ENCODE measurements at regions not wholly inside any gene's neighbourhood (a gene's known extent, or its start where the extent isn't known, plus 50 kb on each side); places are given as distances from the start of the nearest gene placed in this dataset.

DNA sequence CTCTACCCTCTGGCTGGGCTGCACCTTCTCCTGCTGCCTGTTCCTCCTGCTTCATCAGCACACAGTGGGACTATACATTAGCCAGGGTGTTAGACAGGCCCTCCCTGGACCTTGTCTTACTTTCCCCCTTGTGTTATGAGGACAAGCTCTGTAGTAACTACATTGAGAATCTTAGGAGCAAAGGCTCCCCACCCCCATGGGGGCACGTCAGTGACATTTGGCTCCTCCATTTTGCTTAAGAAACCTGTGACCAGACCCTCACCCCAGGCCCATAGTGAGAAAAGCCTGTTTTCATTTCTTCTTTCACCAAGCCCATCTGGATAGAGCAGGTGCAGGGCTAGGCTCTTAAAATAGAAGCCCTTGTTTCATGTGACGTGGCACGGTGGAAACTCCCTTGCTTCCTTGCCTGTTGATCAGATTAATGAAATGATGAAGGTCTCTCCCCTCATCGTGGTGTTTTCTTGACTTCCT lies 146.7 kb downstream of the RPIA start:
- no peak for DNase-seq (ENCODE audit: insufficient read length, low spot score, missing footprints)
- TF ChIP-seq, protein P1, sequence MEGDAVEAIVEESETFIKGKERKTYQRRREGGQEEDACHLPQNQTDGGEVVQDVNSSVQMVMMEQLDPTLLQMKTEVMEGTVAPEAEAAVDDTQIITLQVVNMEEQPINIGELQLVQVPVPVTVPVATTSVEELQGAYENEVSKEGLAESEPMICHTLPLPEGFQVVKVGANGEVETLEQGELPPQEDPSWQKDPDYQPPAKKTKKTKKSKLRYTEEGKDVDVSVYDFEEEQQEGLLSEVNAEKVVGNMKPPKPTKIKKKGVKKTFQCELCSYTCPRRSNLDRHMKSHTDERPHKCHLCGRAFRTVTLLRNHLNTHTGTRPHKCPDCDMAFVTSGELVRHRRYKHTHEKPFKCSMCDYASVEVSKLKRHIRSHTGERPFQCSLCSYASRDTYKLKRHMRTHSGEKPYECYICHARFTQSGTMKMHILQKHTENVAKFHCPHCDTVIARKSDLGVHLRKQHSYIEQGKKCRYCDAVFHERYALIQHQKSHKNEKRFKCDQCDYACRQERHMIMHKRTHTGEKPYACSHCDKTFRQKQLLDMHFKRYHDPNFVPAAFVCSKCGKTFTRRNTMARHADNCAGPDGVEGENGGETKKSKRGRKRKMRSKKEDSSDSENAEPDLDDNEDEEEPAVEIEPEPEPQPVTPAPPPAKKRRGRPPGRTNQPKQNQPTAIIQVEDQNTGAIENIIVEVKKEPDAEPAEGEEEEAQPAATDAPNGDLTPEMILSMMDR (IDR thresholded peaks at IDR 0.05; ENCODE audit: extremely low read depth, low read depth, low read length) = no peak

DNA sequence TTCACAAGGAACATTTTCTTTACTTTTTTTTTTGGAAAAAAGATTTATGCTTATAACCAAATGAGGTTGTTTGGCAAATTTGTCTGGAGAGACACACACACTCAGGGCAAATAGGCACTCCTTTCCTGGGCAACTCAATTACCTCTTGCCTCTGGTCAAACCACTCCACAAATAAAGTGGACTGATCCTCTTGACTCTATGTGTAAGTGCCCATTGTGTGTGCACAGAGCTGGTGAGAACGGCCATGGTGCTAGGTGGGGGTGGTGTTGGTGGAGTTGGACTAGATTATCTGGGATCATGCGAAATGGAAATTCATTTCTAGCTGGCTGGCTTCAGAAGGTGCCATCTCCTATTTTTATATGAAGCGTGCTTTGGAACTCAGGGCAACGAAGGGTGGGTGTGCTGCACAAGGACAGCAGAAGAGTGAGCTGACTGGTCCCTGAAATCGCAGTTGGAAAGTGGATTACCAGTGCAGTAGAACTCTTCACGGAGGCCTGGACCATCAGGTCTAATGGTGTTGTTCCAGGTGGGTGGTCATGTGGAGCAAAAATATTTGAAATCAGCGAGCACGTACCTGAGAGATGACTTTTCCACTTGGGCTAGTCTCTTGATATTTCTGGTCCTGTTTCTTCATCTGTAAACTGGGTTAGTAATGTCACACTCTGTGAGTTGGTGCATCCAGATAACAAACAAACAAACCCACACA lies 149.9 kb downstream of the RPIA start:
- TF ChIP-seq, protein P1 (IDR thresholded peaks at IDR 0.05; ENCODE audit: extremely low read depth, low read depth, low read length) = no peak
- no peak overlapping the region for H3K4me2 ChIP-seq (ENCODE audit: insufficient read depth, low read length)

More for the DNA sequence above, 146.7 kb downstream of the RPIA start:
- H3K4me3 ChIP-seq (ENCODE audit: insufficient read depth, low read length) = no peak overlapping the region
- H4K20me1 ChIP-seq (ENCODE audit: insufficient read depth, low read length) = no peaks in the 10 kb centered on the region
- H3K36me3 ChIP-seq (ENCODE audit: insufficient read depth, low read length) = no peaks in the 10 kb centered on the region
- no peaks in the 10 kb centered on the region for H3K4me1 ChIP-seq (ENCODE audit: insufficient read depth, low read length)
- H2AFZ ChIP-seq (ENCODE audit: low read length) = no peak overlapping the region
- H3K4me2 ChIP-seq (ENCODE audit: insufficient read depth, low read length) = no peak overlapping the region
- H3K9me3 ChIP-seq (ENCODE audit: low read depth, low read length) = no peaks in the 10 kb centered on the region
- H3K27me3 ChIP-seq (ENCODE audit: insufficient read depth, low read length) = no peaks in the 10 kb centered on the region
- no peaks in the 10 kb centered on the region for H3K79me2 ChIP-seq (ENCODE audit: insufficient read depth, low read length)
- no peak overlapping the region for H3K27ac ChIP-seq (ENCODE audit: low read depth, low read length)

DNA sequence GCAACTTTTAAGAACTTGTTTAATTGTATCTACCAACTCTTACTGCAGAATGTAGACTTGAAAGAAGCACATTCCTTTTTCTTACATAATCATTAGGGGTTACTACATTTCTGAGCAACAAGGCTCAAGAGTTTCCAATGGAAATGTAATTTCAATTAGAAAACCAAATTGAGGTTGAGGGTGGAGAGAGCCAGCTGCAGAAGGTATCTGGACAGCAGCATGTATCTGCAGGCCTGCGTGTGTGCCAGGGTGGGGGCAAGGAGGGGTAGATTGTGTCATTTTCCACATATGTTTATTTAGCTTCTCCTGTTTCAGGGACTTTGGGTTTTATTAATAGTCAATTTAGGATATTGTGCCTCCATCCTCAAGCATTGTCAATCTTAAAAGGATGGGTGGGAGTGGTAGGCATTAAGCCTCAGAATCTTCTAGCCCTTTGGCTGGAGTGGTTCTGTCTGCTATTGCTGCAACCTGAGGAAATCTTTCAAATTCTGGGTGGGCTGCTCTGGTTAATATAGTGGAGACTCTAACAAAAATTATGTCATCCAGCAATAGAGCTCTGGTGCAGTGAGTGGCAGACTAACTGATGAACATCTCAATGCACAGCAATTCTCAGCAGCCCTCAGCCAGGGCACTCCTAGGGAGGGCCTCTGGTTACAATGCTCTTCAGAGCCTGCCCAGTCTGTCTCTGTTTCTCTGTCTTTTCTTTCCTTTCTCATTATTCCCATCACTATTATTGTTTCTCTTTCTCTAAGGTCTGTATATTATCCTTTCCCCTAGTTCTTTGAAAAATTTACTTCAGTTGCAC lies 151.4 kb downstream of the RPIA start:
- no peaks in the 10 kb centered on the region for H3K9me3 ChIP-seq (ENCODE audit: low read depth, low read length)
- H3K4me1 ChIP-seq (ENCODE audit: insufficient read depth, low read length) = no peaks in the 10 kb centered on the region
- H3K79me2 ChIP-seq (ENCODE audit: insufficient read depth, low read length) = no peaks in the 10 kb centered on the region
- no peak overlapping the region for H3K4me2 ChIP-seq (ENCODE audit: insufficient read depth, low read length)
- H3K27me3 ChIP-seq (ENCODE audit: insufficient read depth, low read length) = no peaks in the 10 kb centered on the region
- no peaks in the 10 kb centered on the region for H4K20me1 ChIP-seq (ENCODE audit: insufficient read depth, low read length)
- no peak for DNase-seq (ENCODE audit: insufficient read length, low spot score, missing footprints)
- H3K27ac ChIP-seq (ENCODE audit: low read depth, low read length) = no peak overlapping the region
- no peaks in the 10 kb centered on the region for H3K36me3 ChIP-seq (ENCODE audit: insufficient read depth, low read length)
- H3K4me3 ChIP-seq (ENCODE audit: insufficient read depth, low read length) = no peak overlapping the region
- TF ChIP-seq, protein P1 (IDR thresholded peaks at IDR 0.05; ENCODE audit: extremely low read depth, low read depth, low read length) = no peak
- no peak overlapping the region for H2AFZ ChIP-seq (ENCODE audit: low read length)

More for the DNA sequence above, 149.9 kb downstream of the RPIA start:
- no peaks in the 10 kb centered on the region for H4K20me1 ChIP-seq (ENCODE audit: insufficient read depth, low read length)
- no peaks in the 10 kb centered on the region for H3K79me2 ChIP-seq (ENCODE audit: insufficient read depth, low read length)
- no peak overlapping the region for H2AFZ ChIP-seq (ENCODE audit: low read length)
- no peaks in the 10 kb centered on the region for H3K27me3 ChIP-seq (ENCODE audit: insufficient read depth, low read length)
- no peak overlapping the region for H3K4me3 ChIP-seq (ENCODE audit: insufficient read depth, low read length)
- H3K36me3 ChIP-seq (ENCODE audit: insufficient read depth, low read length) = no peaks in the 10 kb centered on the region
- no peaks in the 10 kb centered on the region for H3K4me1 ChIP-seq (ENCODE audit: insufficient read depth, low read length)
- no peaks in the 10 kb centered on the region for H3K9me3 ChIP-seq (ENCODE audit: low read depth, low read length)
- no peak for DNase-seq (ENCODE audit: insufficient read length, low spot score, missing footprints)
- no peak overlapping the region for H3K27ac ChIP-seq (ENCODE audit: low read depth, low read length)

DNA sequence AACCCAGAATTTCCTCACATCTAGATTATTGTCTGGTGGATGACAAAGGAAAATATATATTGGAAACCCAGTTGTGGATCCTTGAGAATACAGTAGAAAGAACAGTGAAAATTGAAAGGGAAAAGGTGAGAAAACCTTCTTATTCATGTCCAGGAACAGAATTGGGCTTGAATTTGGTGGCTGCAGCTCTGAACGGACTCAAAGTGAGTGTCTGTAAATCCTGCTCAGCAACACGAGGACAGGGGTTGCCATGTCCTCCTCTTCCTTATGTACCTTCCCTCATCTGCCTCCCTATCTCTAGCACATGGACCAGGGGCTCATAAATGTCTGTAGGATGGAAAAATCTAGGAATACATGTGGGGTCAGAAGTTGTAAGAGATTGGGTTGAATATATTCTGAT lies 152.2 kb downstream of the RPIA start:
- H3K4me3 ChIP-seq (ENCODE audit: insufficient read depth, low read length) = no peak overlapping the region
- H3K9me3 ChIP-seq (ENCODE audit: low read depth, low read length) = no peaks in the 10 kb centered on the region
- no peaks in the 10 kb centered on the region for H3K27me3 ChIP-seq (ENCODE audit: insufficient read depth, low read length)
- no peak overlapping the region for H3K27ac ChIP-seq (ENCODE audit: low read depth, low read length)
- no peaks in the 10 kb centered on the region for H3K36me3 ChIP-seq (ENCODE audit: insufficient read depth, low read length)
- H3K4me2 ChIP-seq (ENCODE audit: insufficient read depth, low read length) = no peak overlapping the region
- H3K4me1 ChIP-seq (ENCODE audit: insufficient read depth, low read length) = no peaks in the 10 kb centered on the region
- no peaks in the 10 kb centered on the region for H3K79me2 ChIP-seq (ENCODE audit: insufficient read depth, low read length)
- DNase-seq (ENCODE audit: insufficient read length, low spot score, missing footprints) = no peak
- TF ChIP-seq, protein P1 (IDR thresholded peaks at IDR 0.05; ENCODE audit: extremely low read depth, low read depth, low read length) = no peak
- no peak overlapping the region for H2AFZ ChIP-seq (ENCODE audit: low read length)
- H4K20me1 ChIP-seq (ENCODE audit: insufficient read depth, low read length) = no peaks in the 10 kb centered on the region
